HTR-8/SVneo (cell line): ENCODE measurements at regions not wholly inside any gene's neighbourhood (a gene's known extent, or its start where the extent isn't known, plus 50 kb on each side); places are given as distances from the start of the nearest gene placed in this dataset.
A peak's percentile ranks its signal among the peaks of the same experiment; 100 is the strongest.

Source experiments
- DNase-seq: peaks from one replicate; pipeline ENCODE4 v3.0.0; 2011; ENCODE audit warnings: low spot score, mixed read lengths; ENCODE audit not compliant: insufficient read length
- FAIRE-seq: peaks from 2 replicates; lab custom pipeline; 2011; peaks lifted over from hg19 to GRCh38; lab: Jason Lieb, UNC

- DNase-seq: no peak
- FAIRE-seq: no peak
These were observed 494.6 kb upstream of the MYT1L start for GRCh38 chr2:2825516-2826208.

- peak; percentile 77 for FAIRE-seq
- DNase-seq: no peak
These were observed 494.0 kb upstream of the MYT1L start for GRCh38 chr2:2825062-2825461.

GRCh38 chr2:2824588-2824987, 493.5 kb upstream of the MYT1L start:
- DNase-seq (no peak), FAIRE-seq (no peak)

- DNase-seq (no peak), FAIRE-seq (no peak)
These were observed 492.1 kb upstream of the MYT1L start for GRCh38 chr2:2823061-2823753.

GRCh38 chr2:2822143-2822542, 491.1 kb upstream of the MYT1L start:
- no peak for FAIRE-seq

GRCh38 chr2:2812648-2813047, 481.6 kb upstream of the MYT1L start:
- no peak for FAIRE-seq
- DNase-seq: no peak

More at GRCh38 chr2:2822143-2822542, 491.1 kb upstream of the MYT1L start:
- no peak for DNase-seq

- FAIRE-seq: no peak
- no peak for DNase-seq
These were observed 481.0 kb upstream of the MYT1L start for GRCh38 chr2:2812117-2812516.

GRCh38 chr2:2810504-2810903, 479.4 kb upstream of the MYT1L start:
- FAIRE-seq (no peak), DNase-seq (no peak)

- DNase-seq (no peak), FAIRE-seq (no peak)
These were observed 478.7 kb upstream of the MYT1L start for GRCh38 chr2:2809771-2810170.

DNA sequence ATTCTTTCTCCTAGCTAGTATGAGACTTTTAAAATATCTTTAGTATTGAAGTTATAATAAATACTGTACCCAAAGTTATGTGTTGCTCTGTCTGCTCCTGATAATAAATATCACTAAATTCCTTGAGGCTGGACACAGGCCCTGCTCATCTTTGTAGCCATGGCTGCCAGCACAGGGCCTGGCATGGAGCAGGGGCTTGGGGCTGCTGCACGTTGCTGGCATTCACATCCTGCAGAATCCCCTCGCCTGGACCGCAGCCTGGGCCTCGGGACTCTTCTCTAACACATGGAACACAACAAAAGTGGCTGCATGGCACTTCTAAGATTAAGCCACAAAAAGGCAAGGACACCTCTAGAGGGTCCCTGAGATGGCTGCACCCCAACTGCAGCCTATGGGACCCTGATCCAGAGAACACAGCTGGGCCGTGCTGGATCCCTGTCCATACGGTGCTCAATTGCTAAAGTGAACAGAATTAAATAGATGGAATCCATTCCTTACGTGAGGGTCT, 477.5 kb upstream of the MYT1L start:
- no peak for FAIRE-seq
- DNase-seq: no peak

GRCh38 chr2:2806711-2807110, 475.6 kb upstream of the MYT1L start:
- no peak for DNase-seq
- no peak for FAIRE-seq

- FAIRE-seq (no peak), DNase-seq (no peak)
These were observed 474.2 kb upstream of the MYT1L start for GRCh38 chr2:2805263-2805662.

- FAIRE-seq: no peak
- DNase-seq: no peak
These were observed 473.5 kb upstream of the MYT1L start for GRCh38 chr2:2804528-2804927.

DNA sequence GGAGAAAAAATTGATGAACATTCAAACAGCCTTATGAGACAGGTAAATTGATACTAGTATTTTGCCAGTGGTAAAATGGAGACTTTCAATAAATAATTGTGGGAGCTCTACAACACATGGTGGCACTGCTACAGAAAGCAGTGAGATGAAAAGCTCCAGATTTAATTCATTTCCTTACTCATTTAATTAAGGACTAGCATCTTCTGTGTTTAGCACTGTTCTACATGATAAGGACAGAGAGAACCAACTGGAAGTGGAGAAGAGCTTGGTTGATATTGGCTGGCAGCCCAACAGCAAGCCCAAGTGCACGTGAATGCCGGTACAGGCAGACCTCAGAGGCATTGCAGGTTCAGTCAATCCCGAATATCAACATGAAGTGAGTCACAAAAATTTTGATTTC, 470.4 kb upstream of the MYT1L start:
- no peak for DNase-seq
- FAIRE-seq: no peak

- no peak for DNase-seq
- no peak for FAIRE-seq
These were observed 469.6 kb upstream of the MYT1L start for GRCh38 chr2:2800697-2801096.

- no peak for FAIRE-seq
- DNase-seq: no peak
These were observed 468.9 kb upstream of the MYT1L start for GRCh38 chr2:2800001-2800400.

- FAIRE-seq (no peak), DNase-seq (no peak)
These were observed 468.1 kb upstream of the MYT1L start for GRCh38 chr2:2799151-2799697.

DNA sequence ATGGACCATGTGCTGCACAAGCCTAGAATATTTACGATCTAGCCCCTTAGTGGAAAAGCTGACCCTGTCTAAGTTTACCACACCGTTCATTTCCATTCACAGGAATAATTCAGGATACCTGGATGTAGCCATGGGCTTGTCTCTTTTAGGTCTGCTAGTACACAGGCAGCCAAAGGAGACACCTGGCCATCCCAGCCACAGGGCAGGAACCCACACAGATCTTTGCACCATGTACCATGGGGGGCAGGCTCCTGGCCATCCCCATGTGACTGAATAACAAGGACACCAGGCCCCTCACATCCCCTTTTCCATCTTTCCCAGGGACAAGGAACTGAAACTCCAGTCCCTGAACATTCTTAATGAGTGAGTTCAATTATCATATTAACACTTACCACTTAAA, 467.3 kb upstream of the MYT1L start:
- DNase-seq (no peak), FAIRE-seq (no peak)

DNA sequence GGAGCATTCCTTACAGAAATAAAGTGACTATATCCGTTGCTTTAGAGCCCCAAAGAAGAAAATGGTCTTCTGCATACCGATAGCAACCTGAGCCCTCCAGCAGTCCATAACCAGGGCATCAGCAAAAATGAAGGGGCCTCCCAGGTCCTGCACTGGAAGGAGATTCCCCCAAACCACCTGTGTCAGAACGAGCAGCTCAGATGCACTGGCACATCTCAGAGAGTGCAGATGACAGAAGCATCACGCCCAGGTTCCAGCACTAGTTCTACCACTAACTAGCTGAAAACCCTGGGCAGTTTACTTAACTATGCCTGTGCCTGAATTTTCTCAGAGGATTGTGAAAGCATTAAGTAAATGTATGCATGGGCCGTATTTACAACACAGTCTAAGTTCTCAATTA, 466.7 kb upstream of the MYT1L start:
- DNase-seq: no peak
- FAIRE-seq: no peak

DNA sequence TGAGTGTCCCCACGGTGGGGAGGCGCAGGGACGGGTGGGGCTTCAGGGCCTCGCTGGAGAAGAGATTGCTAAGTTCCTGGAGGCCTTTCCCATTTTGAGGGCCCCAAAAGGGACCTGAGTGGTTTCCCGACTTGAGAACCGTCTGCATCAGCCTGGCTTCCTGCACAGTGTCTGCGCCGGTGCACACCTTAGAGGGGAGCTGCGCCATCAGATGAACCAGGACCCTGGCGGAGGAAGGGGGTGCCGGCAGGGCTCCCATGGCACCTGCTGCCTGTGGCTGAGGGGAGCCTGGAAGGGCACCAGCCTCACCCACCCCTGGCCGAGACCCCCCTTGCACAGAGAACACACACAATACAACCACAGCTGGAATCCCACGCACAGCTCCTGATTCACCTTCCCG, 465.1 kb upstream of the MYT1L start:
- FAIRE-seq: no peak
- no peak for DNase-seq

GRCh38 chr2:2795438-2796091, 464.5 kb upstream of the MYT1L start:
- no peak for FAIRE-seq
- DNase-seq: no peak
